OCI-LY1 (cell line): ENCODE measurements at regions not wholly inside any gene's neighbourhood (a gene's known extent, or its start where the extent isn't known, plus 50 kb on each side); places are given as distances from the start of the nearest gene placed in this dataset.

ENCODE experiments used
- H2AFZ ChIP-seq: fragments of 200-600 bp; sonication (generic), shearing (Covaris generic); 2 replicates; pipeline ENCODE4 v1.6.0; 2014; ENCODE audit warnings: antibody characterized with exemption, mild to moderate bottlenecking, low read length
- H3F3A ChIP-seq: fragments of 200-600 bp; sonication (generic), shearing (Covaris generic); 2 replicates; pipeline ENCODE4 v1.6.0; 2014; ENCODE audit warnings: mild to moderate bottlenecking, antibody characterized with exemption, low read length, moderate library complexity; ENCODE audit not compliant: insufficient read depth
- H3K27ac ChIP-seq: fragments of 200-600 bp; sonication (generic); 2 replicates; pipeline ENCODE4 v1.5.1; 2014; ENCODE audit warnings: low read length, mixed run types, mild to moderate bottlenecking, low read depth; ENCODE audit not compliant: poor library complexity, severe bottlenecking
- H3K27me3 ChIP-seq: fragments of 200-600 bp; sonication (generic); 2 replicates; pipeline ENCODE4 v1.6.0; 2014; ENCODE audit warnings: antibody characterized with exemption, mild to moderate bottlenecking, low read length, moderate library complexity; ENCODE audit not compliant: insufficient read depth
- H3K36me3 ChIP-seq: fragments of 200-600 bp; sonication (generic); 2 replicates; pipeline ENCODE4 v1.6.1; 2014; ENCODE audit warnings: mild to moderate bottlenecking, antibody characterized with exemption, low read length, moderate library complexity, mixed read lengths; ENCODE audit not compliant: insufficient read depth
- H3K4me1 ChIP-seq: fragments of 200-600 bp; sonication (generic); 2 replicates; pipeline ENCODE4 v1.5.1; 2014; ENCODE audit warnings: mild to moderate bottlenecking, low read length, moderate library complexity; ENCODE audit not compliant: insufficient read depth, severe bottlenecking
- H3K4me2 ChIP-seq: fragments of 200-600 bp; sonication (generic), shearing (Covaris generic); 2 replicates; pipeline ENCODE4 v1.6.1; 2014; ENCODE audit warnings: low read length
- H3K4me3 ChIP-seq: fragments of 200-600 bp; sonication (generic); 2 replicates; pipeline ENCODE4 v1.5.1; 2014; ENCODE audit warnings: low read length, low read depth, mild to moderate bottlenecking, mixed read lengths; ENCODE audit not compliant: poor library complexity, severe bottlenecking
- H3K79me2 ChIP-seq: fragments of 200-600 bp; shearing (Covaris generic); 2 replicates; pipeline ENCODE4 v1.6.1; 2016; ENCODE audit warnings: mixed run types, low read length, mixed read lengths; ENCODE audit not compliant: insufficient read depth
- H3K9ac ChIP-seq: fragments of 200-600 bp; sonication (generic), shearing (Covaris generic); 2 replicates; pipeline ENCODE4 v1.6.1; 2014; ENCODE audit warnings: mild to moderate bottlenecking, low read length, mixed read lengths
- H3K9me2 ChIP-seq: fragments of 200-600 bp; sonication (generic), shearing (Covaris generic); 2 replicates; pipeline ENCODE4 v1.6.1; 2014; ENCODE audit warnings: low read depth, mild to moderate bottlenecking, low read length, mixed read lengths
- H3K9me3 ChIP-seq: fragments of 200-600 bp; shearing (Covaris generic); 2 replicates; pipeline ENCODE4 v1.6.1; 2014; ENCODE audit warnings: low read length, mixed read lengths
- H4K20me1 ChIP-seq: fragments of 200-600 bp; sonication (generic), shearing (Covaris generic); 2 replicates; pipeline ENCODE4 v1.6.0; 2016; ENCODE audit warnings: mild to moderate bottlenecking, low read length; ENCODE audit not compliant: insufficient read depth
- EZH2 ChIP-seq: fragments of 200-600 bp; sonication (generic), shearing (Covaris generic); IDR thresholded peaks from 2 replicates; pipeline ENCODE4 v1.8.0; 2017; ENCODE audit warnings: borderline replicate concordance, mixed run types, mild to moderate bottlenecking, antibody characterized with exemption, low read length, moderate library complexity, mixed read lengths
- TF ChIP-seq, protein P1 (sequence below): fragments of 200-600 bp; sonication (generic), shearing (Covaris generic); IDR thresholded peaks from 2 replicates; pipeline ENCODE4 v1.5.1; 2017; ENCODE audit warnings: mild to moderate bottlenecking, antibody characterized with exemption, low read length, moderate library complexity, mixed read lengths

- no peak overlapping the region for H3K9ac ChIP-seq
- no peak overlapping the region for H3K4me2 ChIP-seq
- H2AFZ ChIP-seq, result no peak overlapping the region
- no peaks in the 10 kb centered on the region for H3K9me3 ChIP-seq
- H3K4me3 ChIP-seq, result no peak overlapping the region
- H3K79me2 ChIP-seq, result no peaks in the 10 kb centered on the region
- H3K4me1 ChIP-seq, result no peaks in the 10 kb centered on the region
- no peaks in the 10 kb centered on the region for H4K20me1 ChIP-seq
- no peaks in the 10 kb centered on the region for H3K9me2 ChIP-seq
- H3K27ac ChIP-seq, result no peak overlapping the region
- H3K36me3 ChIP-seq, result no peaks in the 10 kb centered on the region
- TF ChIP-seq, protein P1, sequence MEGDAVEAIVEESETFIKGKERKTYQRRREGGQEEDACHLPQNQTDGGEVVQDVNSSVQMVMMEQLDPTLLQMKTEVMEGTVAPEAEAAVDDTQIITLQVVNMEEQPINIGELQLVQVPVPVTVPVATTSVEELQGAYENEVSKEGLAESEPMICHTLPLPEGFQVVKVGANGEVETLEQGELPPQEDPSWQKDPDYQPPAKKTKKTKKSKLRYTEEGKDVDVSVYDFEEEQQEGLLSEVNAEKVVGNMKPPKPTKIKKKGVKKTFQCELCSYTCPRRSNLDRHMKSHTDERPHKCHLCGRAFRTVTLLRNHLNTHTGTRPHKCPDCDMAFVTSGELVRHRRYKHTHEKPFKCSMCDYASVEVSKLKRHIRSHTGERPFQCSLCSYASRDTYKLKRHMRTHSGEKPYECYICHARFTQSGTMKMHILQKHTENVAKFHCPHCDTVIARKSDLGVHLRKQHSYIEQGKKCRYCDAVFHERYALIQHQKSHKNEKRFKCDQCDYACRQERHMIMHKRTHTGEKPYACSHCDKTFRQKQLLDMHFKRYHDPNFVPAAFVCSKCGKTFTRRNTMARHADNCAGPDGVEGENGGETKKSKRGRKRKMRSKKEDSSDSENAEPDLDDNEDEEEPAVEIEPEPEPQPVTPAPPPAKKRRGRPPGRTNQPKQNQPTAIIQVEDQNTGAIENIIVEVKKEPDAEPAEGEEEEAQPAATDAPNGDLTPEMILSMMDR, result no peak
- no peak for TF ChIP-seq EZH2
- H3F3A ChIP-seq, result no peaks in the 10 kb centered on the region
- H3K27me3 ChIP-seq, result no peaks in the 10 kb centered on the region
Measured at GRCh38 chr4:188869581-188869980, 730.3 kb downstream of the TRIML1 start.

DNA sequence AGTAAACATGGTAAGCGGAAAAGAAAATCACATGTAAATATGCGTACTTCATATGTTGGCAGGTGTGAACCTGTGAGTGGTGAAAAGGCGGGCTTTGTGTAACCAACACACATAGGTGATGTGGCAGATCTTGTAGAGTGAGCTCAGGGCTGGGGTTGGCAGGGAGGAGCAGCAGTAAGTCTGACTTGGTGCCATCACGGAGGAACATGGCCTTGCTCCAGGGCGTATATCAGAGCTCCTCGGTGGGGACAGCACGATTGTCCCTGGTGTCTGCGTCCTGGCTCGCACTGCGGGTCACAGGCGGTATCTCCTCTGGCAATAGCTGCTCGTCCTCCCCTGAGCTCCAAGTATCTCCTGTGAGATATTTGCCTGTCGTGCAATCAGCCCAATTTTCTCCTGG, 733.6 kb downstream of the TRIML1 start:
- no peaks in the 10 kb centered on the region for H4K20me1 ChIP-seq
- H3K9me3 ChIP-seq, result no peaks in the 10 kb centered on the region
- H2AFZ ChIP-seq, result no peak overlapping the region
- no peaks in the 10 kb centered on the region for H3K79me2 ChIP-seq
- no peak overlapping the region for H3K9ac ChIP-seq
- H3K27ac ChIP-seq, result no peak overlapping the region
- no peaks in the 10 kb centered on the region for H3K4me1 ChIP-seq
- no peaks in the 10 kb centered on the region for H3K36me3 ChIP-seq
- no peaks in the 10 kb centered on the region for H3F3A ChIP-seq
- H3K27me3 ChIP-seq, result no peaks in the 10 kb centered on the region
- TF ChIP-seq, protein P1, result no peak
- no peaks in the 10 kb centered on the region for H3K9me2 ChIP-seq
- H3K4me2 ChIP-seq, result no peak overlapping the region
- no peak overlapping the region for H3K4me3 ChIP-seq

GRCh38 chr4:188876881-188877280, 737.6 kb downstream of the TRIML1 start:
- no peak overlapping the region for H2AFZ ChIP-seq
- no peaks in the 10 kb centered on the region for H3K79me2 ChIP-seq

More at GRCh38 chr4:188876881-188877280, 737.6 kb downstream of the TRIML1 start:
- Histone ChIP-seq H4K20me1 (no peaks in the 10 kb centered on the region), H3K9me2 (no peaks in the 10 kb centered on the region), H3K4me2 (no peak overlapping the region), H3K27ac (no peak overlapping the region), H3F3A (no peaks in the 10 kb centered on the region), H3K4me1 (no peaks in the 10 kb centered on the region), H3K9me3 (no peaks in the 10 kb centered on the region), H3K27me3 (no peaks in the 10 kb centered on the region), H3K36me3 (no peaks in the 10 kb centered on the region), H3K4me3 (no peak overlapping the region), H3K9ac (no peak overlapping the region)
- no peak for TF ChIP-seq EZH2
- TF ChIP-seq, protein P1, result no peak
